ENCODE measurements at regions not wholly inside any gene's neighbourhood (a gene's known extent, or its start where the extent isn't known, plus 50 kb on each side); places are given as distances from the start of the nearest gene placed in this dataset.

GRCh38 chr1:105591681-105592080, 1464.8 kb upstream of the PRMT6 start:
- no peak for TF ChIP-seq CTCF (IDR thresholded peaks at IDR 0.05)
- TF ChIP-seq EP300 (IDR thresholded peaks at IDR 0.05) = no peak
- TF ChIP-seq POLR2A (IDR thresholded peaks at IDR 0.05) = no peak
